ENCODE measurements at regions not wholly inside any gene's neighbourhood (a gene's known extent, or its start where the extent isn't known, plus 50 kb on each side); places are given as distances from the start of the nearest gene placed in this dataset.

GRCh38 chr7:20945451-20945850, 158.8 kb upstream of the SP8 start:
- no peak for DNase-seq

- no peak for DNase-seq
Measured at GRCh38 chr7:20952916-20953315, 166.2 kb upstream of the SP8 start.

GRCh38 chr7:20954711-20955619, 168.3 kb upstream of the SP8 start:
- no peak for DNase-seq

- no peak for DNase-seq
Measured at GRCh38 chr7:20958572-20958971, 171.9 kb upstream of the SP8 start.

GRCh38 chr7:20959281-20959680, 172.6 kb upstream of the SP8 start:
- DNase-seq, result no peak

GRCh38 chr7:20963556-20964280, 177.0 kb upstream of the SP8 start:
- DNase-seq, result no peak

- DNase-seq, result no peak
Measured at GRCh38 chr7:20964281-20964918, 177.7 kb upstream of the SP8 start.

GRCh38 chr7:20971219-20971618, 184.5 kb upstream of the SP8 start:
- no peak for DNase-seq

- no peak for DNase-seq
Measured at GRCh38 chr7:20980232-20980631, 193.5 kb upstream of the SP8 start.

- no peak for DNase-seq
Measured at GRCh38 chr7:20980668-20981264, 194.1 kb upstream of the SP8 start.

GRCh38 chr7:20988340-20988739, 201.7 kb upstream of the SP8 start:
- no peak for DNase-seq

GRCh38 chr7:20991544-20991943, 204.9 kb upstream of the SP8 start:
- DNase-seq, result no peak

GRCh38 chr7:20993693-20994092, 207.0 kb upstream of the SP8 start:
- DNase-seq, result no peak

GRCh38 chr7:20998309-20998708, 211.6 kb upstream of the SP8 start:
- DNase-seq, result no peak

- no peak for DNase-seq
Measured at GRCh38 chr7:21011153-21011552, 224.5 kb upstream of the SP8 start.

GRCh38 chr7:21013765-21014539, 227.3 kb upstream of the SP8 start:
- DNase-seq, result no peak

GRCh38 chr7:21020667-21021066, 234.0 kb upstream of the SP8 start:
- no peak for DNase-seq

- DNase-seq, result no peak
Measured at GRCh38 chr7:21023841-21024484, 237.3 kb upstream of the SP8 start.

- DNase-seq, result no peak
Measured at GRCh38 chr7:21024485-21024867, 237.8 kb upstream of the SP8 start.

- DNase-seq, result no peak
Measured at GRCh38 chr7:21028186-21028585, 241.5 kb upstream of the SP8 start.

- no peak for DNase-seq
Measured at GRCh38 chr7:21028599-21028998, 241.9 kb upstream of the SP8 start.

GRCh38 chr7:21029006-21029405, 242.3 kb upstream of the SP8 start:
- DNase-seq, result no peak

All from hindlimb muscle (tissue), 1 donor.